HepG2 (cell line): ENCODE measurements at regions not wholly inside any gene's neighbourhood (a gene's known extent, or its start where the extent isn't known, plus 50 kb on each side); places are given as distances from the start of the nearest gene placed in this dataset.

Experiments
- ATAC-seq: fragments of 200-7000 bp; cut with Tn5 transposase; 3 replicates; pipeline ENCODE4 v1.9.1; 2020; ENCODE audit warnings: mild to moderate bottlenecking, moderate library complexity
- BruUV-seq: library from RNA; stranded (reverse); fragments of 400-500 nt; replicated peaks from 2 replicates; lab custom pipeline; 2021; lab: Mats Ljungman, UMichigan
- CTCF ChIA-PET: fragments of 300-600 bp; formaldehyde crosslinking; extraction: SDS; loops from one replicate; lab custom pipeline; 2021; ENCODE audit warnings: low total read pairs, inconsistent platforms, low intra/inter-chr PET ratio; lab: Yijun Ruan, JAX
- POLR2A ChIA-PET: fragments of 350-600 bp; sonication (Branson Sonifier 250); formaldehyde crosslinking; loops from one replicate; lab custom pipeline; 2020; ENCODE audit warnings: antibody characterized with exemption, inconsistent platforms; lab: Yijun Ruan, JAX
- DNase-seq: peaks from one replicate; pipeline ENCODE4 v3.0.0-alpha.2; 2015; ENCODE audit warnings: low spot score
- FAIRE-seq: peaks from 3 replicates; lab custom pipeline; 2011; peaks lifted over from hg19 to GRCh38; lab: Jason Lieb, UNC
- H2AFZ ChIP-seq: one replicate; pipeline ENCODE4 v1.6.1; 2011; ENCODE audit warnings: low read length, inconsistent platforms
- H3K27ac ChIP-seq: fragments of 300-600 bp; 3 replicates; pipeline ENCODE4 v1.8.0; 2011; ENCODE audit warnings: mixed run types, mild to moderate bottlenecking, mixed read lengths, low read length, inconsistent platforms; ENCODE audit not compliant: insufficient read depth; ENCODE audit errors: extremely low read length
- H3K27me3 ChIP-seq, 2 experiments: fragments of 200-600 bp in 1 of 2; 2 replicates in 1 of 2; 3 replicates in 1 of 2; pipeline versions ENCODE4 v1.6.0 to v1.8.0; 2011; ENCODE audit warnings: low read length in 2 of 2, mild to moderate bottlenecking in 2 of 2, moderate library complexity in 2 of 2, inconsistent platforms in 1 of 2; ENCODE audit not compliant: insufficient read depth in 2 of 2, control insufficient read depth in 1 of 2
- H3K36me3 ChIP-seq, 2 experiments: fragments of 200-600 bp in 1 of 2; replicated peaks in 1 of 2; 2 replicates in 1 of 2; 3 replicates in 1 of 2; pipeline versions ENCODE4 v1.5.1 to v1.8.0; 2011; ENCODE audit warnings: low read length in 2 of 2, inconsistent platforms in 1 of 2; ENCODE audit not compliant: insufficient read depth in 2 of 2, control insufficient read depth in 1 of 2
- H3K4me1 ChIP-seq: 2 replicates; pipeline ENCODE4 v1.5.1; 2012; ENCODE audit warnings: low read length, inconsistent platforms; ENCODE audit not compliant: insufficient read depth
- H3K4me2 ChIP-seq: 2 replicates; pipeline ENCODE4 v1.6.0; 2011; ENCODE audit warnings: low read depth, low read length, inconsistent platforms
- H3K4me3 ChIP-seq, 3 experiments: fragments of 200-600 bp in 1 of 3; sonication (generic), shearing (Covaris generic) in 1 of 3; replicated peaks in 1 of 3; 2 replicates each; pipeline ENCODE4 v1.5.1; 2011 to 2016; ENCODE audit warnings: low read length in 3 of 3, inconsistent platforms in 2 of 3, low read depth in 2 of 3, mild to moderate bottlenecking in 2 of 3, control low read depth in 1 of 3, mixed read lengths in 1 of 3; ENCODE audit not compliant: insufficient read depth in 1 of 3
- H3K79me2 ChIP-seq: one replicate; pipeline ENCODE4 v1.6.1; 2011; ENCODE audit warnings: low read length, inconsistent platforms; ENCODE audit not compliant: insufficient read depth
- H3K9ac ChIP-seq: 2 replicates; pipeline ENCODE4 v1.6.0; 2011; ENCODE audit warnings: mild to moderate bottlenecking, low read depth, low read length, inconsistent platforms; ENCODE audit not compliant: insufficient read depth
- H3K9me3 ChIP-seq: 2 replicates; pipeline ENCODE4 v1.5.1; 2012; ENCODE audit warnings: mild to moderate bottlenecking, low read length
- H4K20me1 ChIP-seq: 2 replicates; pipeline ENCODE4 v1.6.0; 2011; ENCODE audit warnings: inconsistent platforms, mild to moderate bottlenecking, low read length, moderate library complexity; ENCODE audit not compliant: insufficient read depth
- ARHGAP35 ChIP-seq: sonication (generic); formaldehyde crosslinking; IDR thresholded peaks from 2 replicates; pipeline ENCODE4 v1.9.0; 2022; ENCODE audit warnings: mild to moderate bottlenecking, inconsistent platforms, moderate library complexity, missing genetic modification reagents, borderline replicate concordance
- GMEB1 ChIP-seq: sonication (generic); formaldehyde crosslinking; IDR thresholded peaks from 2 replicates; pipeline ENCODE4 v1.5.1; 2020; ENCODE audit warnings: missing genetic modification reagents, mild to moderate bottlenecking, borderline replicate concordance
- HINFP ChIP-seq: sonication (generic); formaldehyde crosslinking; IDR thresholded peaks from 2 replicates; pipeline ENCODE4 v1.4.0; 2020; ENCODE audit warnings: low read depth, mild to moderate bottlenecking, missing genetic modification reagents
- HMGXB3 ChIP-seq: sonication (generic); formaldehyde crosslinking; IDR thresholded peaks from 2 replicates; pipeline ENCODE4 v1.4.0; 2020; ENCODE audit warnings: missing genetic modification reagents, borderline replicate concordance
- HOXD1 ChIP-seq: sonication (generic); formaldehyde crosslinking; IDR thresholded peaks from 2 replicates; pipeline ENCODE4 v1.5.0; 2020; ENCODE audit warnings: missing genetic modification reagents
- MEIS1 ChIP-seq: sonication (generic); formaldehyde crosslinking; IDR thresholded peaks from 2 replicates; pipeline ENCODE4 v1.9.0; 2021; ENCODE audit warnings: mild to moderate bottlenecking, missing genetic modification reagents, moderate library complexity, borderline replicate concordance
- SALL2 ChIP-seq: sonication (generic); formaldehyde crosslinking; IDR thresholded peaks from 2 replicates; pipeline ENCODE4 v1.8.1; 2023; ENCODE audit warnings: mild to moderate bottlenecking, missing genetic modification reagents, inconsistent platforms
- TRAFD1 ChIP-seq: sonication (generic); formaldehyde crosslinking; IDR thresholded peaks from 2 replicates; pipeline ENCODE4 v1.5.1; 2020; ENCODE audit warnings: missing genetic modification reagents, mild to moderate bottlenecking, borderline replicate concordance
- ZNF225 ChIP-seq: sonication (generic); formaldehyde crosslinking; IDR thresholded peaks from 2 replicates; pipeline ENCODE4 v1.4.0; 2020; ENCODE audit warnings: mild to moderate bottlenecking, missing genetic modification reagents
- ZNF33B ChIP-seq: sonication (generic); formaldehyde crosslinking; IDR thresholded peaks from 2 replicates; pipeline ENCODE4 v1.5.1; 2020; ENCODE audit warnings: mild to moderate bottlenecking, missing genetic modification reagents
- ZNF691 ChIP-seq: sonication (generic); formaldehyde crosslinking; IDR thresholded peaks from 2 replicates; pipeline ENCODE4 v1.4.0; 2020; ENCODE audit warnings: missing genetic modification reagents, low read depth, mild to moderate bottlenecking, borderline replicate concordance
- ZNF740 ChIP-seq: sonication (generic); formaldehyde crosslinking; IDR thresholded peaks from 2 replicates; pipeline ENCODE4 v1.4.0; 2020; ENCODE audit warnings: missing genetic modification reagents
- ZNF75D ChIP-seq: sonication (generic); formaldehyde crosslinking; IDR thresholded peaks from 2 replicates; pipeline ENCODE4 v1.8.1; 2023; ENCODE audit warnings: missing genetic modification reagents, mild to moderate bottlenecking, borderline replicate concordance
- ZNF773 ChIP-seq: sonication (generic); formaldehyde crosslinking; IDR thresholded peaks from 2 replicates; pipeline ENCODE4 v1.4.0; 2020; ENCODE audit warnings: missing genetic modification reagents, borderline replicate concordance
- WGBS: methylation state at CpG from one replicate; pipeline ENCODE4 v1.1.6; 2017; ENCODE audit warnings: low lambda C conversion rate; 5-methylcytosine and 5-hydroxymethylcytosine counted together
- in situ Hi-C: cut with HindIII; loops from 2 replicates; pipeline ENCODE4 v1.10.0; 2017; ENCODE audit warnings: low pct_unique_long_range_greater_than_20kb; ENCODE audit not compliant: extremely low pct_ligation_motif_present
- intact Hi-C: fragments of 100-400 bp; cut with micrococcal nuclease; formaldehyde crosslinking; loops from one replicate; pipeline ENCODE4 v1.10.0; 2022; ENCODE audit not compliant: unreplicated experiment

- POLR2A ChIA-PET: no interaction called here
- Histone ChIP-seq H2AFZ (no peak overlapping the region), H3K9me3 (no peaks in the 10 kb centered on the region), H3K4me1 (no peaks in the 10 kb centered on the region), H3K4me3 (no peak overlapping the region), H3K4me2 (no peak overlapping the region), H3K27ac (no peak overlapping the region), H3K9ac (no peak overlapping the region), H4K20me1 (no peaks in the 10 kb centered on the region), H3K27me3 (no peaks in the 10 kb centered on the region), H3K36me3 (no peaks in the 10 kb centered on the region), H3K79me2 (no peaks in the 10 kb centered on the region)
- FAIRE-seq (no peak), DNase-seq (no peak), ATAC-seq (no peak)
- BruUV-seq: no TSS peak
- intact Hi-C loops: no loop called here
- in situ Hi-C loops: no loop called here
- CTCF ChIA-PET: no interaction called here
- 40% methylated on average over 5 of the region's 8 CpGs for WGBS
- TF ChIP-seq ZNF225 (CRISPR knock-in tag) (no peak), HMGXB3 (CRISPR knock-in tag) (no peak), MEIS1 (CRISPR knock-in tag) (no peak), HINFP (no peak), ZNF740 (CRISPR knock-in tag) (no peak), GMEB1 (no peak), ZNF773 (CRISPR knock-in tag) (no peak), ZNF33B (CRISPR knock-in tag) (no peak), HOXD1 (CRISPR knock-in tag) (no peak), SALL2 (no peak), TRAFD1 (no peak), ZNF691 (CRISPR knock-in tag) (no peak), ZNF75D (CRISPR knock-in tag) (no peak), ARHGAP35 (CRISPR knock-in tag) (no peak)
Observed at GRCh38 chrX:39871648-39872047, 226.1 kb downstream of the BCOR start.
